Sigmoid colon (tissue), 4 donors: ENCODE measurements at regions not wholly inside any gene's neighbourhood (a gene's known extent, or its start where the extent isn't known, plus 50 kb on each side); places are given as distances from the start of the nearest gene placed in this dataset.

Source experiments
- EP300 ChIP-seq, 4 donors: sonication (generic); formaldehyde crosslinking; IDR thresholded peaks; one replicate each; pipeline ENCODE4 v1.6.1; 2017; ENCODE audit warnings: antibody characterized with exemption in 4 of 4
- POLR2A ChIP-seq, 2 donors: fragments of 450-650 bp; IDR thresholded peaks; one replicate each; pipeline ENCODE4 v1.6.1; 2016; ENCODE audit warnings: antibody characterized with exemption in 2 of 2, mild to moderate bottlenecking in 2 of 2, moderate library complexity in 2 of 2
- TF ChIP-seq, protein P1 (sequence below), 4 experiments: fragments of 450-650 bp in 3 of 4; fragments of 200-600 bp in 1 of 4; IDR thresholded peaks; one replicate each; pipeline ENCODE4 v1.5.1; 2016 to 2019; ENCODE audit warnings: antibody characterized with exemption in 4 of 4, mild to moderate bottlenecking in 3 of 4, moderate library complexity in 2 of 4

DNA sequence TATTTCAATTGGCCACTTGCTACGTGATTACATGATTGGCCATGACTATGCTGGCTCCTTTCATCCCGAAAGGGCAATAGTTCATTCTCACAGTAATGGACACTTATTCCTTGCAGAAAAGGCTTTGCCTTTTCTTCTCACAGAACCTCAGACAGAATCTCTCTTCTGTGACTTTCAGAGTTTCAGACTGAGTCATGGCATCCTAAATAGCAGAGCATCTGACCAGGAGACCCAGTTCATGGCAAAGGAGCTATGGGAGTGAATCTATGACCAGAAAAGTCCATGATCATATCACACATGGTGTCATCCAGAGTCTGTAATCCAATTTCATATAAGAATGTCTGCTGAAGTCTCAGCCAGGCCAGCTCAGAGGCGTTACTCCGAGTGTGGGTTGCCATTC, 263.3 kb upstream of the CLNK start:
- no peak for TF ChIP-seq POLR2A (IDR thresholded peaks at IDR 0.05)
- TF ChIP-seq, protein P1, sequence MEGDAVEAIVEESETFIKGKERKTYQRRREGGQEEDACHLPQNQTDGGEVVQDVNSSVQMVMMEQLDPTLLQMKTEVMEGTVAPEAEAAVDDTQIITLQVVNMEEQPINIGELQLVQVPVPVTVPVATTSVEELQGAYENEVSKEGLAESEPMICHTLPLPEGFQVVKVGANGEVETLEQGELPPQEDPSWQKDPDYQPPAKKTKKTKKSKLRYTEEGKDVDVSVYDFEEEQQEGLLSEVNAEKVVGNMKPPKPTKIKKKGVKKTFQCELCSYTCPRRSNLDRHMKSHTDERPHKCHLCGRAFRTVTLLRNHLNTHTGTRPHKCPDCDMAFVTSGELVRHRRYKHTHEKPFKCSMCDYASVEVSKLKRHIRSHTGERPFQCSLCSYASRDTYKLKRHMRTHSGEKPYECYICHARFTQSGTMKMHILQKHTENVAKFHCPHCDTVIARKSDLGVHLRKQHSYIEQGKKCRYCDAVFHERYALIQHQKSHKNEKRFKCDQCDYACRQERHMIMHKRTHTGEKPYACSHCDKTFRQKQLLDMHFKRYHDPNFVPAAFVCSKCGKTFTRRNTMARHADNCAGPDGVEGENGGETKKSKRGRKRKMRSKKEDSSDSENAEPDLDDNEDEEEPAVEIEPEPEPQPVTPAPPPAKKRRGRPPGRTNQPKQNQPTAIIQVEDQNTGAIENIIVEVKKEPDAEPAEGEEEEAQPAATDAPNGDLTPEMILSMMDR (IDR thresholded peaks at IDR 0.05) = no peak
- no peak for TF ChIP-seq EP300 (IDR thresholded peaks at IDR 0.05)
